Cardiac muscle cell (in vitro differentiated cells and primary cell): ENCODE measurements at regions not wholly inside any gene's neighbourhood (a gene's known extent, or its start where the extent isn't known, plus 50 kb on each side); places are given as distances from the start of the nearest gene placed in this dataset.

ENCODE experiments used
- DNase-seq, 2 donors: peaks; one replicate each; pipeline versions ENCODE4 v3.0.0 to v3.0.0-alpha.2; 2010 to 2017; ENCODE audit warnings: low read depth in 1 of 2, low spot score in 1 of 2
- H3K27ac ChIP-seq: fragments of 200-600 bp; sonication (generic); 2 replicates; pipeline ENCODE4 v1.5.1; 2016
- H3K27me3 ChIP-seq: fragments of 200-600 bp; sonication (generic); 2 replicates; pipeline ENCODE4 v1.6.0; 2016; ENCODE audit warnings: control low read depth
- H3K36me3 ChIP-seq: fragments of 200-600 bp; sonication (generic); 2 replicates; pipeline ENCODE4 v1.5.1; 2016; ENCODE audit warnings: control low read depth
- H3K4me1 ChIP-seq: fragments of 200-600 bp; sonication (generic); 2 replicates; pipeline ENCODE4 v1.8.1; 2017; ENCODE audit warnings: low read depth, mild to moderate bottlenecking, mixed run types
- H3K4me3 ChIP-seq: fragments of 200-600 bp; sonication (generic); 2 replicates; pipeline ENCODE4 v1.5.1; 2016; ENCODE audit warnings: mild to moderate bottlenecking
- H3K9me3 ChIP-seq: fragments of 200-600 bp; sonication (generic); 2 replicates; pipeline ENCODE4 v1.5.1; 2017; ENCODE audit warnings: low read depth, mild to moderate bottlenecking, control low read depth
- TF ChIP-seq, protein P1 (sequence below): IDR thresholded peaks from 2 replicates; pipeline ENCODE4 v1.5.1; 2012; ENCODE audit warnings: low read depth, mild to moderate bottlenecking, low read length

DNA sequence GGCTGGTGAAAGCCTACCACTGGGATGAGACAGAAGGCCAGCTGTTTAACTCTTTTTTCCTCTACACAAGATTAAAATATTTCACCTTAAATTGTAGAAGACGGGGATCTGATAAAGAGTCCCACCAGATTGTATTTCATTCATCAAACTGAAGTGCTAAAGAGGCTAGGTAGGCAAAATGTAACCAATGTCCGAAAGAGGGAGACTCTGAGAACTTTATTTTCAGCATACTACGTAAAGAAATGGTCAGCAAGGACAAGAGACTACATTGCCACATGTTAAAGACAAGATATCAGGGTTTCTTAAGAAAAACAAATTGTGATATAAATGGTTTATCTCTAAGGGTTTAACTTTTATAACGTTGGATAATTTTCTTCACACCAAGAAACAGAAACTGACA is 71.6 kb upstream of the INPP4B start:
- Histone ChIP-seq H3K27ac (no peak overlapping the region), H3K36me3 (no peaks in the 10 kb centered on the region), H3K9me3 (no peaks in the 10 kb centered on the region), H3K27me3 (no peaks in the 10 kb centered on the region), H3K4me3 (no peak overlapping the region), H3K4me1 (no peaks in the 10 kb centered on the region)
- no peak for DNase-seq
- TF ChIP-seq, protein P1, sequence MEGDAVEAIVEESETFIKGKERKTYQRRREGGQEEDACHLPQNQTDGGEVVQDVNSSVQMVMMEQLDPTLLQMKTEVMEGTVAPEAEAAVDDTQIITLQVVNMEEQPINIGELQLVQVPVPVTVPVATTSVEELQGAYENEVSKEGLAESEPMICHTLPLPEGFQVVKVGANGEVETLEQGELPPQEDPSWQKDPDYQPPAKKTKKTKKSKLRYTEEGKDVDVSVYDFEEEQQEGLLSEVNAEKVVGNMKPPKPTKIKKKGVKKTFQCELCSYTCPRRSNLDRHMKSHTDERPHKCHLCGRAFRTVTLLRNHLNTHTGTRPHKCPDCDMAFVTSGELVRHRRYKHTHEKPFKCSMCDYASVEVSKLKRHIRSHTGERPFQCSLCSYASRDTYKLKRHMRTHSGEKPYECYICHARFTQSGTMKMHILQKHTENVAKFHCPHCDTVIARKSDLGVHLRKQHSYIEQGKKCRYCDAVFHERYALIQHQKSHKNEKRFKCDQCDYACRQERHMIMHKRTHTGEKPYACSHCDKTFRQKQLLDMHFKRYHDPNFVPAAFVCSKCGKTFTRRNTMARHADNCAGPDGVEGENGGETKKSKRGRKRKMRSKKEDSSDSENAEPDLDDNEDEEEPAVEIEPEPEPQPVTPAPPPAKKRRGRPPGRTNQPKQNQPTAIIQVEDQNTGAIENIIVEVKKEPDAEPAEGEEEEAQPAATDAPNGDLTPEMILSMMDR: no peak

DNA sequence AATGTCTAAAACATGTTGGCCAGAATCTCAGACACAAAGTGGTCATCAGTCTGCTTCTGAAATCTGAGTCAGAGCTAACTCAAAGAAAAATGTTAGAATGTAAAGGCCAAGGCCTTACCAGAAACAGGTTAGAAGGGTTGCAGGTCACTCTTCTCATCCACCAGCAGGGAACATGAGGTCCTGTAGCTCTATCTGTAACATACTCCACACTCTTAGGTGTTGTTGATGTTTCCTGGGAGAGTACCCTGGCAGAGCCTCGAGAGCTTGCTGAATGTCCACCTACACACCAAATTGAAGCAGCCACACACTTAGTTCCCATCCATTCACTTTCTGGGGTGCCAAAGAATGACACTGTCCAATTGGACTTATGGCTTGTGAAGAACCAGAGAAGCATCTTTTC is 76.6 kb upstream of the INPP4B start:
- H3K4me1 ChIP-seq: no peaks in the 10 kb centered on the region
- no peaks in the 10 kb centered on the region for H3K27me3 ChIP-seq
- TF ChIP-seq, protein P1: no peak
- no peaks in the 10 kb centered on the region for H3K9me3 ChIP-seq
- no peaks in the 10 kb centered on the region for H3K36me3 ChIP-seq
- no peak overlapping the region for H3K27ac ChIP-seq
- no peak for DNase-seq
- no peak overlapping the region for H3K4me3 ChIP-seq

DNA sequence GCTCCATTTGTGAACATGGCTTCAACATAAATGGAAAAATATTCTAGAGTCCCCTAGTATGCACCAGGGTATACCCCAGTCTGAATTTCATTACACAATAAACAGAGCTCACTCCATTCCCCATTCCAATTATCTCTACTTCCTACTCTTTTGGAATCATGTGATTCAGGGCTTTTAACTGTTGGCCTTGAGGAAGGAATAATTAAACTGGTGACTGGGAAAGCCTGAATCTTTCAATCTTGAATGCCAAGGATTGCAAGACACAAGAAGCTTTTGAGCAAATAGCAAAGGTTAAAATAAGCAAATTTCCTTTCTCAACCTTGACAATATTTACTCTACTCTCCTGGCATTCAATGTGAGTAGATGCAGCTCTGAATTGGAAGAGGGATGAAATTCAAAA is 77.5 kb upstream of the INPP4B start:
- no peak overlapping the region for H3K4me3 ChIP-seq
- H3K27ac ChIP-seq: no peak overlapping the region
- no peaks in the 10 kb centered on the region for H3K4me1 ChIP-seq
- no peak for DNase-seq
- TF ChIP-seq, protein P1: no peak
- no peaks in the 10 kb centered on the region for H3K27me3 ChIP-seq
- H3K9me3 ChIP-seq: no peaks in the 10 kb centered on the region
- H3K36me3 ChIP-seq: no peaks in the 10 kb centered on the region

DNA sequence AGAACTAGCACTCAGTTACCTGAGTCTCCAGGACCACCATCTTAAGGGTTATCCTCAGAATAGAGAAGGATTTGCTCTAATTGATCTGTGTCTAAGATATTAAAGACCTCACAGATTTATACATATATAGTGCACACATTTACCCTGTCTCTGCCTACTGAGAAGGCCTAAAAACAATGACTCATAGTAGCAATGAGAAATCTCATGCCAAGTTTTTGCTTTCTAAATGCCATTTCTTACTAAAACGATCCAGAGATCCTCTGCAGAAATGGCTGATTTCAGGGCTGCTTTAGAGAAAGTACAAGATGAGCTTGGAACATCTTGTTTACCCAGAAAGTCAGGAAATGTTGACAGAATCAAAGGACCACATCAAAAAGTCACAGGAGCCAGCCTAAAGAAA is 79.1 kb upstream of the INPP4B start:
- Histone ChIP-seq H3K27me3 (no peaks in the 10 kb centered on the region), H3K36me3 (no peaks in the 10 kb centered on the region), H3K27ac (no peak overlapping the region), H3K9me3 (no peaks in the 10 kb centered on the region), H3K4me3 (no peak overlapping the region), H3K4me1 (no peaks in the 10 kb centered on the region)
- TF ChIP-seq, protein P1: no peak
- no peak for DNase-seq

DNA sequence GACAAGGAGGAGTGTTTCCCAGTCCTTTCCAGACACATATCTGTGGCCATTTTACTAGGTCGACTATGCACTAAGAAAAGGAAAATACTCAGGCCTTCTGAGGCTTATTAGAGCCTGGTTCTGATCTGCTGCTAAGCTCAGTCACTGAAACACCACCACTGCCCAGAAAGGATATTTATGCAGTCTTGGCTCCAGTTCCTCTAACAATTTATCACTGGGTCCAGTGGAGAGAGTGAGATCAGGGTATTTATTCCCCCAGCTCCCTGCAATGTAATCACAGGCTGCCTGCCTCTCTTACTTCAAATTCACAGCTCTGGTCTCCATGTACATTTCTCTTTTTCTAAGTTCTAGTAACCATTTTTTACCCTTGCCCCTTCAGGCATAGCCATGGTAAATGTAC is 81.6 kb upstream of the INPP4B start:
- DNase-seq: no peak
- Histone ChIP-seq H3K9me3 (no peaks in the 10 kb centered on the region), H3K27ac (no peak overlapping the region), H3K36me3 (no peaks in the 10 kb centered on the region), H3K4me1 (no peaks in the 10 kb centered on the region), H3K27me3 (no peaks in the 10 kb centered on the region), H3K4me3 (no peak overlapping the region)
- TF ChIP-seq, protein P1: no peak

DNA sequence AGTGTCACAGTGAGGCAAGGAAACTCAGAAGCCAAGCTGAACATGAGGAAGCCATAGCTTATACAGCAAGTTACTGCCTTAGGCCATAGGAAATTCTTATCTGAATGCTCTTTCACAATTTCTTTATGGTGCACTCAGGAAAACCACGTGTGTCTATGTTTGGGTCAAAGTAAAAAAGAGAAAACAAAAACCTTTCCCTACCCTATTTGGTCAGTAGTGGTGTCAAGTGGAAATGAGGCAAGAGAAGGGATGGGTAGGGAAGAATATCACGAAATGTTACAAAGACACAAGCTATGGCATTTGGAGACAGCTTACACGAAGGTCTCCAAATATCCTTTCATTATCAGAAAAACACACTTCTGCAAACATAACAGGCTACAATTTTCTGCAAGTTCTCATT is 83.4 kb upstream of the INPP4B start:
- Histone ChIP-seq H3K4me1 (no peaks in the 10 kb centered on the region), H3K9me3 (no peaks in the 10 kb centered on the region), H3K4me3 (no peak overlapping the region), H3K27ac (no peak overlapping the region), H3K36me3 (no peaks in the 10 kb centered on the region), H3K27me3 (no peaks in the 10 kb centered on the region)
- TF ChIP-seq, protein P1: no peak
- no peak for DNase-seq
